Umbilical cord (tissue), 1 donor: ENCODE measurements at regions not wholly inside any gene's neighbourhood (a gene's known extent, or its start where the extent isn't known, plus 50 kb on each side); places are given as distances from the start of the nearest gene placed in this dataset.
A peak's percentile ranks its signal among the peaks of the same experiment; 100 is the strongest.

ENCODE experiments used
- DNase-seq: peaks from one replicate; pipeline ENCODE4 v3.0.0-alpha.2; 2015; ENCODE audit warnings: low spot score

DNA sequence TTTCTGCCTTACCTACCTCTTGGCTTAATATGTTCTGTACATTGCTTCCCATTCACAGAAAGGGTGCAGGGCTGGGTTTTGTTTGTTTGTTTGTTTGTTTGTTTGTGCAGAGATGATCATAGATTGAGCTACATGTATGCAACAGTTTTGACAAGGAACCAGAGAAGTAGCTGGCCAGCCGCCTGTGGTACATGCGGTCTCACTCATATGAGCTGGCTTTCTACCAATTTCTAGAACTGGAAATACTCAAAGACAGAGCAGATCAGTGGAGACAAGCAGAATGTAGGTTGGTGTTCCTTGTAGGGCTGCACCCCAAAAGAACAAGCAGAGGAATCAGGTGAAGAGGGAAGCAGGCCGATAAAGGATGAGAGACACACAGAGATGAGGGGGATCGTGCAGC, 502.7 kb downstream of the SOX2 start:
- peak; percentile 64 for DNase-seq

DNA sequence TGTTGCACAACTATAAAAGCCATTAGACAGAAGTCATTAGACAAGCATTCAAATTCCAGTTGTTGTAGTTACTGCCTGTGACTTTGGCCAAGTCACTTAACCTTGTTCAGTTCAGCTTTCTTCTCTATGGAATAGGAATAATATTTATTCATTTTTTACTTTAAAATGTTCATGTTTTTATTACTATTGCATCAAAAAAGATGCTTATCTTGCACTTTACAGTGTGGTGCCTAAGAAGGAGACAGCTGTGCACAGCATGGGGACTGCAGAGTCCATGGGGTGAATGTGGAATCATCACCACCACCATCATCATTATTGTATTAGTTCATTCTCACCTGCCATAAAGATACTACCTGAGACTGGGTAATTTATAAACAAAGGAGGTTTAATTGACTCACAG, 504.2 kb downstream of the SOX2 start:
- DNase-seq, result no peak

DNA sequence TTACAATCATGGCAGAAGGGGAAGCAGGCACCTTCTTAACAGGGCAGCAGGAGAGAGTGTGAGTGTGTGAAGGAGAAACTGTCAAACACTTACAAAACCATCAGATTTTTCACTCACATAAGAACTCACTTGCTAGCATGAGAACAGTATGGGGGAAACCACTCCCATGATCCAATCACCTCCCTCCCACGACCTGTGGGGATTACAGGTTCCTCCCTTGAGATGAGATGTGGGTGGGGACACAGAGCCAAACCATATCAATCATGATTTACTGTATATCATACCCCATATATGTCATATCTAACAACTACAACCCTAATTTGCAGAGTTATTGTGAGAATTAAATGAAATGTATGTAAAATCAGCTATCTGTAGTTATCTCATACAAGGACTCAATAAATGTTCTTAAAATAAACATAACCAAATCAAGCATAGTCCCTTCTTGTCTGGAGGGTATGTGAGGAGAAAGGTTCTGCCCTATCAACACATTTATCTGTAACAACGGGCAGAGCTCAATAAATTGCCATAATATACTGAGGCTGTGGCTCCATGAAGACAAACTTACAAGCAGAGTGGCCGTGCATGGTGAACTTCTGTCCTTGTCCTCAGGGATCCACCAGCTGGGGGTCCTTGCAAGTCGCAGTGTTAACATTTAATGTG, 504.7 kb downstream of the SOX2 start:
- DNase-seq, result no peak

DNA sequence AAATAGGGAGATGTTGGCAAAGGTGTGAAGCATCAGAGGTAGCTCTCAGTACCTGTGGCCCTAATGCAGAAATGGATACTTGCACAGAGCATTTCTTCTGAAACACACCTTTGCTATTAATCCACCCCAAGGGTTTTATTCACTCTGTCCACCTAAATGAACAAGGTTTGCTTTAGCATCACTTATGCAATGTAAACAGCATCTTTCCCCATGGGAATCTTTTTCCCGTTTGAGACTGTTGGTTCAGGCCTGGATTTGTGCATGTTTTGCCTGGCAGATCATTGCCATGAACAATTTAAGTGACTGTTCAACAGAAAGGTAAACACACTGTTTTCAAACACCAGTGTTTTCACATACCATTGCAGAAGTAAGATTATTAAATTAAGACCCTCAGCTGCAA, 508.3 kb downstream of the SOX2 start:
- no peak for DNase-seq

DNA sequence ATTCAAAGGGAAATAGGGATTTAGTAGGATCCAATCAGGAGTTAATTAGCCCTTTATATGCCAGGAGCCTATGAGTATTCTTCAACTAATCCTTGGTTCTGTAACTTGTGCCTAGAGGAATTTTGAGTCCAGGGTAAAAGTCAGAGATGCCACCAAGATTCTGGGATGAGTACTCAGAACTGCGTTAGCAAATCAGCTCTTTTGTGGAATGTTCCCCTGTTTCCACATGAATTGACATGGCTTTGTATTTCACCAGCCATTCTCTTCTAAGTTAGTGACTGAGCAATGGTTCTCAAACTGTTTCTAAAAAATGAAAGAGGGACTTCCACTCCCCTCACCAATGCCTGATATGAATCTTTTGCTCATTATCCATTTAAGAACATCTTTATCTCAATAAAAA, 508.7 kb downstream of the SOX2 start:
- DNase-seq, result no peak

DNA sequence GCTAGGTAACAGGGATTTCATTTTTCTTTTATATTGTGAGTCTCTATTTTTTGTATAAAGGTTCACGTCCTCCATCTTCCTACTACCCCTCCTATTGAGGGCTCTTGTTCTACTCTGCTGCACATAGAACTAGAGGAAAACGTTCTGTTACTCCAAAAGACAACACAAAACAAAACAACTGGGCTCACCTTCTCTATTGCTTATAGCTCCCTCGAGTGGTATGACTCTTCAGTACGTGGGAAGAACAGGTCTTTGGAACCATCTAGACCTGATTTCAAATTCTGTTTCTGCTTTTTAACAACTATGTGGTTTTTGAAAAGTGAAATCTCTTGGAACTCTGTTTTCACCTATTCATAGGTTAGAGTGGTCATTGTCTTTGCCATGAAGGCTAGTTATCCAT, 515.3 kb downstream of the SOX2 start:
- DNase-seq, result no peak

DNA sequence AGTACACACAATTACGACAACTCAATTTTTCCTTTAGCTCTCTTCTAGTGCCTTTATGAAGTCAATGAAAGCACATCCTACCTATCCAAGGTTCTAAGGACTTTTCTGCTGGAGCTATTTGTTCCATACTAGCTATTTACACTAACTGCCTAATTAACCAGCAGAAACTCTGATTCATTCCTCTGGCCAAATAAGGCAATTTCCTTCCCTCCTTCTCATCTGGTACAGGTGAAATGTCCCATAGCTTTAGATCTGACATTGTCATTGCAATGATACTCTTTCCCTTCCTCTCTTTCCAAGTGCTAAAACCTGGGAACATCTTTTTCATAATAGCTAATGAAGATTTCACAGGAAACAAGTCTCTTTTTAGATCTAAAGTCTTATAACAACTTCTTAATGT, 521.7 kb downstream of the SOX2 start:
- DNase-seq, result no peak

DNA sequence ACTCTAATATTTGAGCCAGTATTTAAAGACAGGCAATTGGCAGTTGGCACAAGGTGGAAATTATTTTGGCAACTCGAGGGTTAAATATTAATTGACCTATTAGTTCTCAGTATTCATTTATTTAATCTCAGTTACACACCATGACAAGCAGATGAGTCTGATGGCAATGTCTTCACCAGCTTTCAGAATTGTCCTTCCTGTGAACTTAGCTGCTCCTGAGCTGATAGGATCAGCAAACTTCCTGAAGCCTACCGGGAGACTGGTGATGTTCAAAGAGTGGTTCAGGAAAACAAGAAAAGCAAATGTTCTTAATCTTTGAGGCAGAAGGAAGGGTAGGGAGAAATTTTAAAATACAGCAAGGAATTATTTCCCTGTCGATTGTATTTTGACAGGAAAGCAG, 522.2 kb downstream of the SOX2 start:
- no peak for DNase-seq

DNA sequence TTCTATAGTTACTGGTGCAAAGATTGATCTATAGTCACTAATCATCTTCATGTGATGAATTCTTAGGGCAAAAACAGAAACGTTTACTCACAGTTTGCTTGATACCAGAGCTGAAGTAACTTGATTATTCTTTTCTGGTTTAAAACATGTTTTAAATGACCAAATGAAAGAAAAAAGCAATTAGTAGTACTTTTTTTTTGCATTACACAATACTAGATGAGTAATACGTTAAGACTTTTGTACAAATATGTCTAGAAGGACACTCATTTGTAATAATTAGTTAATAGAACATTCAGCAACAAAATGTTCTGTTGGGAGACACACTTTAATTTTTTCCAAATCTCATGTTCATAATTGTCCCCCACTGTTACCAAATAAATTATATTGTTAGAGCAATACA, 523.2 kb downstream of the SOX2 start:
- no peak for DNase-seq

DNA sequence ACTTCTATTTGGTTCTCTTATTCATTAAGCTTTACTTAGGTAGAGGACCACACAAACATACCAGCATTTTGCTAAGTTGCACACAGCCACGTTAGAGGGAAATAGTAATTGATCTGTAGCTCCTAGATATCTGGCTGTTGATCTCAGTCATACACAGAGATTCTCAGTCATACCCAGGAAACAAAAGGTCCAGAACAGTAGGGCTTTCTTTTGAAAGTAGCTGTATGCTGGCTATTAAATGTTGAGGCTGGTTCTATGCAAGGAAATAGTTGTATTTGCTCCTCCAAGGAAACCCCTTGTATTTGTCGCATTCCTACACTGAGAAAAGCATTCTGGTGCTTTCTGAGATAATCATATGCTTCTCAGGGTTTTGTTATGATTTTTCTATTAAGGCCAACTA, 523.8 kb downstream of the SOX2 start:
- no peak for DNase-seq

DNA sequence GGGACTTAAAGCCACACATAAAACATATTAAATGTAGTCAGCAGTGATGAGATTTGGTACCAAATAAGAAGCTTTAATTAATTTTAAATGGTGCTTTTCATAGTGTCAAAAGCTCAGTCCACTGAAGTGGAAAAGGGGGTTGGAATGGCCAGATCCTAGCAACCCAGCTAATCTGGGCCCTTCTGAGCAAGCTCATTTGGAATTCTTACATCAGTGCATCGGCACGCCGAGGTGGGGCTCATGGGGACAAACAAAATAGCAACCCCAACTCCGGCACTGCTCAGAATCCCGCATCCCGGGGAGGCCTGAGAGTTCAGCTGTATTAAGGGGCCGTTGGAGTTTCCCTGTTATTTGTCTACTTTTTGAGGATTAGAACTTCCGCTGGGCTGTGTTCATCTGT, 526.4 kb downstream of the SOX2 start:
- peak; percentile 43 for DNase-seq

DNA sequence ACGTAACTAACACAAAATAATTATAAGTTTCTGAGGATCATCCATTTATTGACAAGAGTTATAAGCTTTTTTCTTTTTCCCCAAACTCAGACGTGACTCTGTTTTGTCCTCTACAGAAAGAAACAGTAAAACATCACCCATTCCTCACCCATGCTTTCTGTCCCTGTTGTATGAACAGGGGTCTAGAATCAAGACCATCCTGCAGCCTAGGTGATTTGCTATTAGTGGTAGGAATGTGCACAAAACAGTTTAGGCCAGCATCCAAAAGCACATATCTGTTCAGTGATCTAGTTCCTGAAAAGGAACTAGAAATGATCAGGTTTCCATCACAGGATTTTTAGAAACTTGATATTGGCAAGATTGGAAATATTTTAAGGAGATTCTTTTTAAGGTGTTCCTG, 527.6 kb downstream of the SOX2 start:
- no peak for DNase-seq

DNA sequence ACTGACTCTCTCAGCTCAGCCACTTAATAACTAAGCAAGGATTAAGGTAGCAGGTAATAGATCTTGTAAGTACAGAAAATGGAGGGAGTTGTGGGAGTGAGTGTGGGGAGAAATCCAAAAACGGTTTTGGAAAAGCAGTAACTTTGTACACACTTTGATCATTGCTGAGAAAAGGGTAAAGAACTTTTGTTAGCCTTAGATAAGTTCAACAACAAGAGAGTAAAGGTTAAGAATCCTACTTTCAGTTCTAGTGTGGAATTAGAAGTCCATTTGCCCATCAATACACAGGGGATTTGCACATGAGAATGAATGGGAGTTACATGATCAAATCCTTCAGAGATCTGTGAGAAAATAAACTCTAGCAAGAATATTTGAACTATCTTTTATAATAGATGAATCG, 528.7 kb downstream of the SOX2 start:
- no peak for DNase-seq

DNA sequence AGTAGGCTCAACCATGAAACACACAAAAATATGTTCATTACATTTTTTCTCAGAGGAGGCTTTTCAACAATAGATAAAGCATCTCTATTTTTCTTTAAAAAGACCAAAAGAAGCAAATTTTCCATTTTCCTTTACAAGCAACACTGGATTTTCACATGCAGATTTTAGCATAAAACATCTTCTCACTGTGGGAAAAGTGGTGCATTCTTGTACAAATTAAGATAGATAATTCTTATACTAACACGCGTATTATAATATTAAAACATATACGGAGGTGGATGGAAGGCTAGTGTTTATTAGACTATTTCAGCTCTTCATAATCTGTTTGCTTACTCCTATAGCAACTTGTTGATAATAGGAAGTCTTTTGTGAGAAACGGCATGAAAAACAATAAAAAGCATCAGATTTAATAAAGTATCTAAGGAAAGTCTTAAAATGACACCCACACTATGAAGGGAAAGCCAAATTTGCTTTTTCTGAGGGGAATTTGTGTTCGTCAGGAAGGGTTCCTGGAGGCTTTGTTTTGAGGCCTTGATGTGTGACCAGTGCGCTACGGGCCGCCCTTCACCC, 529.6 kb downstream of the SOX2 start:
- no peak for DNase-seq

DNA sequence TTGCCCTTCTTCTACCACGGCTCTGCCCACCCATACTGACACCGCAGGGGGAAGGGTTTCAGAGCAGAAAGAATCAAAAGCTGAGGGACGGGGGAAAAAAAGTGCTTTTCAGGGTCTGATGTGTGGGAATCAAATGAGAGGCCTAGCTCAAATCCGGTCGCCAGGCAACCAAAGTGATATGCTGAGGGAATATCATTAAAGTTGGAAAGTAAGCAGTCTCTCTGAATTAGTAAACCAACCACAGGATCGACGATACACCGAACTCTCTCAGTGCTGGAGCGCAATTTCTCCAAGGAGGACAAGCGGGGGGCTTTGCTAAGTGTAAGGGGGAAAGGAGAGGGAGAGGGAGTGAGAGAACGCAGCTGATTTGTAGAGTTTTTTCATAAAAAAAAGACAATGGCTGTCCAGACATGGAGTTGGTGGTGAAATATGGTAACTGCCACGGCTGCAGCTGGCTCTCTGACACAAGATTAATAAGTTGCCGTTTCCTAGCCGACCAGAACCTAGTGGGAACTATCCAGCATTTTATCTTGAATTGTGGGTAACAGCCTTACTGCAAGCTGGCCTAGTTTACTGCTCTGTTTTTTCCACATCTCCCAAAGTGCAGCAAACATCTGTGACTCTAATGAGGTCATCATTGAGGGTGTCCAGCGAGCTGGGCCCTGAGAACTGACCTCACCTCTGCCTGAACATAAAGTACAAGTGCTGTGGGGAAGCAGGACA, 530.2 kb downstream of the SOX2 start:
- peak; percentile 84 for DNase-seq

DNA sequence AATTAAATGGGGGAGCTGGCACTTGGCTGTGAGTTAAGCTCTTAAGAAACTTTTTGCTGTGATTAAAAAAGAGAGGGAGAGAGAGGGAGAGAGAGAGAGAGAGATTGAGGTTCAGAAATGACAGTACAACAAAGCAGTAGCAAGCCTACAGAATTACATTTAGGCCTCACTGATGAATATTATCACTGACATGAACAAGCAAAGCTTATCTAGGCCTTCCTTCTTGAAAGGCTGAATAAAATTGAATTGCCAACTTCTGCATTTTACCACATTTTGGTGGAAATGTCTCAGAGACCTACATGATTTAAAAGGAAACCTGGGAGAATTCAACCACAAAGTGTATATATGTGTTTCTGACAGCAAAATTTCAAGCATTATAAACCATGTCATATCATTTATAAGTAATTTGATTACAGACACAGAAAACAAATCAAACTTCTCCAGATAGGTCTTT, 530.8 kb downstream of the SOX2 start:
- DNase-seq, result no peak

DNA sequence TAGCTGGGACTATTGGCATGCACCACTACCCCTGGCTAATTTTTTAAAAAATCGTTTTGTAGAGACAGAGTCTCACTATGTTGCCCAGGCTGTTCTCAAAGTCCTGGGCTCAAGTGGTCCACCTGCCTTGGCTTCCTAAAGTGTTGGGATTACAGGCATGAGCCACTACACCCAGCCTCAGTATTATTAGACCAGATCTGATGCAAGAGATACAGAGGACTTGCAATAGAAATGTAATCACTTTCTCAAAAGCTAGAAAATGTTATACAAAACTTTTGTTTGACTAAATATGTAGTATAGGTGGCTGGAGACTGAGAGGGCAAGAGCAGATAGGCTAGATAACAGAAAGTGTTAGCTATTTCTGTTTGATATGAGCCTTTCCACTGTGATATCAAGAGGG, 531.9 kb downstream of the SOX2 start:
- no peak for DNase-seq

DNA sequence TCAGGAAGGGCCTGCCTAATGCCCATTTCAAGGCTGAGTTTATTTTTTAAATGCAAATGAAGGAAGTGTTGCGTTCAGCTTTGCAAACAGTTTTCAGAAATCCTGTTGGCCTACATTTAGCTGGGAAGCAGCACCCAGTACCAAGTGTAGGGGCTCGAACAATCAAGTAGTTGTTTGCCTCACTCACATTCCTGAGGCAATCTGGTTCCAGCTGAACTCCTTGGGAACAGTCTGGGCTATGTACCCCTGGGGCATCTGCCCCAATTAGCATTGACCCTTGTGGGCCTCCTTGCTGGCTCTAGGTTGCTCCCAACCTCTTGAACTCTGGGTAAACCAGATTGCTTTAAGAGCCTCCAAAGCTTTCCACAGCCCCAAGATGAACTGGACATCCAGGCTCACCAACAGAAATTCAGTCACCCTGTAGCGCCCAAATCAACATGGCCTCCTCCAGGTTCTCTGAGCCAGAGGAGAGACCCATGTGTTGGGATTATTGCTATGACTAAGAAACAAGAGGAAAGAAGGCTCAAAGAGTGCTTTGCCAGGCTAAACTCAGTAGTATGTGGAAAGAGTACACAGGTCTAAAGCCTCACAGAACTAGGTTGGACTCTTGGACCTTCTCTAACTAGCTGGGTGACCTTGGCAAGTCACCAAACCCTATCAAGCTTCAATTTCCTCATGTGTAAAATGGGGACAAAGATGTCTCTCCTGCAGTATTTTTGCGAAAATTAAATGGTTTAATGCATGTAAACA, 532.7 kb downstream of the SOX2 start:
- DNase-seq, result no peak

DNA sequence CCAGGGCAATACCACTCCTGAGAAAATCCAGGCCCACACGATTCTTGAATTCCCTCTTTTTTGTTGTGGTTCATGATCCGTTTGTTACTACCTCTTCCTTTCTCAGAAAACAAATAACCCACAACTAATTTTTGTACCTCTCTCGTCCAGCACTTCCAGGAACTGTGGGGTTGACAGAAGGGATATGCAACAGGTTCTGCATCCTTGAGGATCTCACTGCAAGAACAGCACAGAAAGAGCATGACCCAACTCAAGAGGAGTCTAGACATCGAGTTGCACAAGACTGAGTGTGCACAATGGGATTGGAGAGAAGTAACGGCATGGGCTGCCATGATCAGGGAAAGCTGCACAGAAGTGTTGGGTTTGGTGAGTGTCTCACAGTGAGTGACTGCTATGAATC, 533.3 kb downstream of the SOX2 start:
- DNase-seq, result no peak

DNA sequence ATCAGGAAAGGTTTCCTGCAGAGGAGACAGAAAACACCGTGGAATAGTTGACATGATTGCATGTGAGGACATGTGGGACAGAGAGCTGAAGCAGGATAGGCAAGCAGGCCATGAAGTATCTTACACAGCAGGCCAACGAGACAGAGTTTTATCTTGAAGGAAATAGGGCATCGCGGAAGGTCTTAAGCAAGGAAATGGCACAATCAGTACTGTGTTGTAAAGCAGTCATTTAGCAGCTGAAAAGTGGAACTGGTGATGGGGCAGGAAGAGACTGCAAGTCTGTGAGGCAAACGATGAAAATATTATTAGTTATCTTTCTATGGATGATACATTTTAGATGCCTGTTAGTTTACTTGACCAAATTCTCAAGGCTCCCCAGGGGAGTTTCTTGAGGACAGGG, 535.1 kb downstream of the SOX2 start:
- no peak for DNase-seq

DNA sequence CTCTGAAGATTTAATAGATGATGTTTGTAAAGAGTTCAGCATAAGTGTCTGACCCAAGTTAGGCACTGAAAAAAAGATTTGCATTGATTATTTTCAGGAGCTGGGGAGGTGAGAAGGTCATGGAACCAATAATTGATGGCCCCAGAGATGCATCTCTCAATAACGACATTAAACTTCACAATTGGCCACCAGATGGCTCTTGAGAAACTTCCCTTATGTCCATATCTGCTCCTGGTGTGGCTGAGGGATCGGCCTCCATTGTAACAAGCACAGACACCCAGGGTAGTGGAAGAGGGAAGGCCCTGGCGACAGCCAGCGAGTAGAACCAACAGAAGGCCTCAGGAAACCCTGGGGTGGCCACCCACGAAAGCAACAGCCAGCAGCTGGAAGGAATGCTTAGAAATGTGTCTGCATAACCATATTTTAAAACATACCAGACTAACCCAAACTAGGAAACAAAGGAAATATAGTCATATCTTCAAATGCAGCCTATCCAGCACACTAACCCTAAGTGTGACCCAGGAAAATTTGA, 536.7 kb downstream of the SOX2 start:
- DNase-seq, result no peak

DNA sequence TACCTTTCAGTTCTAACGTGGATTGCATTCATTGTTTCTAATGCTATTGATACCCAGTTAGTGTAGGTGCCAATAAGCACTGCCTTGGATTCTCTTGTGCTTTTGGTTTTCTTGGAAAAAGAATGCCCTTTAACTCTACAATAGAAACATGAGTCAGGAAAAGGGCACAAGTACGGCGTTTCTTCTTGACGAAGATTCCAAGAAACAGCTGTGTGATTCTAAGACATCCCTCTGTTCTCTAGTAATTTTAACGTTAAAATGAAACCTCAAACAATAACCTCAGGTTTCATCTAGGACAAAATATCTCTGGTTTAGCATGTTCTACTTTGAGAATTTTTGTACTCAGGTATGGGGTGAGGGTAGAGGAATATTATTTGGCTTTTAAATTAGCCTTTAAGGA, 540.5 kb upstream of the ATP11B start:
- no peak for DNase-seq
